ENCODE measurements at regions not wholly inside any gene's neighbourhood (a gene's known extent, or its start where the extent isn't known, plus 50 kb on each side); places are given as distances from the start of the nearest gene placed in this dataset.

DNA sequence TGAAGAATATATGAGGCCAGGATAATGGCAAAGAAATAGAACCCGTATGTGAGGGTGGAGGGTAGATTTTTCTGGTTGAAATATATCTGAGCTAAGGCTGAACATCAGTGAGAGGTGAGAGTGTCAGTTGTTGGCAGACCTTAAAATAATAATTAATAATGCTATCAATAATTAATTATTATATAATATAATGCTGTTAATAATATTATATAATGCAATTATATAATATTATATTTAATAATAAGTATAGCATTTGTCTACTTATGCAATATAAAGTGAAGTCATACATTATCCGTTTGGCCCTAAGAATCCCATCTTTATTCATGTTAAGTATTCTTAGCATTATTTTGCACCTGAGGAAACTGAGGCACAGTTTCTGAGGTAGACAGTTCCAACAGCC, 269.9 kb upstream of the FZD8 start:
- no peak for TF ChIP-seq EZH2phosphoT487 (IDR thresholded peaks at IDR 0.05; ENCODE audit: low read depth)
- TF ChIP-seq, protein P1, sequence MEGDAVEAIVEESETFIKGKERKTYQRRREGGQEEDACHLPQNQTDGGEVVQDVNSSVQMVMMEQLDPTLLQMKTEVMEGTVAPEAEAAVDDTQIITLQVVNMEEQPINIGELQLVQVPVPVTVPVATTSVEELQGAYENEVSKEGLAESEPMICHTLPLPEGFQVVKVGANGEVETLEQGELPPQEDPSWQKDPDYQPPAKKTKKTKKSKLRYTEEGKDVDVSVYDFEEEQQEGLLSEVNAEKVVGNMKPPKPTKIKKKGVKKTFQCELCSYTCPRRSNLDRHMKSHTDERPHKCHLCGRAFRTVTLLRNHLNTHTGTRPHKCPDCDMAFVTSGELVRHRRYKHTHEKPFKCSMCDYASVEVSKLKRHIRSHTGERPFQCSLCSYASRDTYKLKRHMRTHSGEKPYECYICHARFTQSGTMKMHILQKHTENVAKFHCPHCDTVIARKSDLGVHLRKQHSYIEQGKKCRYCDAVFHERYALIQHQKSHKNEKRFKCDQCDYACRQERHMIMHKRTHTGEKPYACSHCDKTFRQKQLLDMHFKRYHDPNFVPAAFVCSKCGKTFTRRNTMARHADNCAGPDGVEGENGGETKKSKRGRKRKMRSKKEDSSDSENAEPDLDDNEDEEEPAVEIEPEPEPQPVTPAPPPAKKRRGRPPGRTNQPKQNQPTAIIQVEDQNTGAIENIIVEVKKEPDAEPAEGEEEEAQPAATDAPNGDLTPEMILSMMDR (IDR thresholded peaks at IDR 0.05; ENCODE audit: low read depth, low read length), result no peak
- Histone ChIP-seq H3K27me3 (ENCODE audit: low read depth, low read length) (no peaks in the 10 kb centered on the region), H4K20me1 (ENCODE audit: insufficient read depth, low read length) (no peaks in the 10 kb centered on the region), H3K4me2 (ENCODE audit: low read length) (no peak overlapping the region), H3K36me3 (replicated peaks; ENCODE audit: low read depth, low read length) (no peaks in the 10 kb centered on the region), H3K4me3 (ENCODE audit: low read length) (no peak overlapping the region), H3K79me2 (ENCODE audit: low read length) (no peaks in the 10 kb centered on the region), H3K27ac (ENCODE audit: low read length) (no peak overlapping the region), H3K9ac (ENCODE audit: low read length) (no peak overlapping the region), H3K4me1 (ENCODE audit: low read length) (peaks cover 6% of the 10 kb centered on the region; the same call in 1 of the 2 replicates), H3K9me3 (ENCODE audit: insufficient read depth, low read length) (no peaks in the 10 kb centered on the region), H2AFZ (ENCODE audit: low read depth, low read length) (no peak overlapping the region)

DNA sequence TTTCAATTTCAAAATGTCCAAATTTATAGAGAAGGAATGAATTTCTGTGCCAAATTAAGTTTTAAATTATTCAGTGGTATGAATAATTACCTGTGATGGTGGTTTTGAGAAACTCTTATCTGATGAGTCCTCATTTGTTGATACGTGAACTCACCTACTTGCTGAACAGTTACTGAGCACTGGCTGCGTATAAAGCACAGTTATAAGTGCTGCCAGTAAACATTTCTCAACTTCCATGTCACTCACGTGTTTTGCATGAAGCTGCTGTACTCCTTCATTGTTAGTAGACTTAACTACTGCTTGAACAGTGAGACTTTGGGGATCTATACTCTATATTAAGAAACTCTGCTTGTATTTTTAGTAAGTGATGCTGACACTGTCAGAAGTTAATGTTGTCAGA, 269.1 kb upstream of the FZD8 start:
- Histone ChIP-seq H3K36me3 (replicated peaks; ENCODE audit: low read depth, low read length) (no peaks in the 10 kb centered on the region), H3K27me3 (ENCODE audit: low read depth, low read length) (no peaks in the 10 kb centered on the region), H3K9ac (ENCODE audit: low read length) (no peak overlapping the region), H4K20me1 (ENCODE audit: insufficient read depth, low read length) (no peaks in the 10 kb centered on the region), H3K27ac (ENCODE audit: low read length) (no peak overlapping the region), H2AFZ (ENCODE audit: low read depth, low read length) (no peak overlapping the region), H3K4me2 (ENCODE audit: low read length) (no peak overlapping the region), H3K4me3 (ENCODE audit: low read length) (no peak overlapping the region), H3K79me2 (ENCODE audit: low read length) (no peaks in the 10 kb centered on the region), H3K4me1 (ENCODE audit: low read length) (peaks cover 6% of the 10 kb centered on the region; the same call in 1 of the 2 replicates), H3K9me3 (ENCODE audit: insufficient read depth, low read length) (no peaks in the 10 kb centered on the region)
- TF ChIP-seq EZH2phosphoT487 (IDR thresholded peaks at IDR 0.05; ENCODE audit: low read depth), result no peak
- TF ChIP-seq, protein P1 (IDR thresholded peaks at IDR 0.05; ENCODE audit: low read depth, low read length), result no peak

DNA sequence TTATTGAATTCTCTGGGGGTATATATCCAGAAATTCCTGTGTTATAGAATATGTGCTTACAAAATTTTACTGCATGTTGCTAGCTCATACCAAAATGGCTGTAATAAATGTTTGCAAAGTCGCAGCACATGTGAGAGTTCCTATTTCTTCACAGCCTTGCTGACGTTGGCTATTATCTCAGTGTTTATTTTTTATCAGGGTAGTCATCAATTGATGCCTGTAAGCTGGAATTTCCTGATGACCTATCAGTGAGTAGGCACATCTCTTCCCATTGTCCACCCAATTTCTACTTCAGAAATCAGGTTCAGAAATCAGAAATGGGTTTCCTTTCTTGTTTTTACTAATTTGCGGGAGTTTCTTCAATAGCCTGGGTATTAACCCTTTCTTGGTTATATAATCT, 268.1 kb upstream of the FZD8 start:
- Histone ChIP-seq H3K9ac (ENCODE audit: low read length) (no peak overlapping the region), H2AFZ (ENCODE audit: low read depth, low read length) (no peak overlapping the region), H3K79me2 (ENCODE audit: low read length) (no peaks in the 10 kb centered on the region), H3K4me2 (ENCODE audit: low read length) (no peak overlapping the region), H3K36me3 (replicated peaks; ENCODE audit: low read depth, low read length) (no peaks in the 10 kb centered on the region), H3K4me1 (ENCODE audit: low read length) (peaks cover 6% of the 10 kb centered on the region; the same call in 1 of the 2 replicates), H4K20me1 (ENCODE audit: insufficient read depth, low read length) (no peaks in the 10 kb centered on the region), H3K4me3 (ENCODE audit: low read length) (no peak overlapping the region), H3K9me3 (ENCODE audit: insufficient read depth, low read length) (no peaks in the 10 kb centered on the region), H3K27me3 (ENCODE audit: low read depth, low read length) (no peaks in the 10 kb centered on the region), H3K27ac (ENCODE audit: low read length) (no peak overlapping the region)
- TF ChIP-seq EZH2phosphoT487 (IDR thresholded peaks at IDR 0.05; ENCODE audit: low read depth), result no peak

DNA sequence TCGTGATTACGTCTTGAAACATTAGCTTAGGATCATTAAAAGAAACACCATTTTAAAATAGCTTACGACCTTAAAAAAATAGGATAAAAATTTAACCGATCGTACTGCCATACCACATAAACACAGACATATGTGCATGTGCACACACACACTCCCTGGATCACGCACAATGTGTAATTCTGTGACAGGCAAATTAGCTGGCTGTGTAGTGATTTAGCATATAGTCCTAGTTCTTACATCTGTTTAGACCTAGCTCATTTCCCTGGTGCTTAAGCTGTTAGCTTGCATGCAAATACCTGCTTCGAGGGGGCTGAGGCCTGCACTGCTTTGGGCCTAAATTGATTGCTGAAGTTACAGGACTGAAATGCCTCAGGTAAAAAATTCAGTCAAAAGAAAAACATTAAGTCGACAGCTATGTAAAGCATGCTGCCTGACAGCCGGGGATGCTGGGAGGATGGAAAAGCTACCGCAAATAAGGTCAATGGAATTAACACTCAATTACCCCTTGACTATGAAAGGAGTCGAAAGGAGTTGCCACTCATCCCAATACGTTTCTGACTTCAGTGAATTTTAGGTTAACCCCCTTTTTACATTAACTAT, 267.1 kb upstream of the FZD8 start:
- no peaks in the 10 kb centered on the region for H3K27me3 ChIP-seq (ENCODE audit: low read depth, low read length)
- no peaks in the 10 kb centered on the region for H3K79me2 ChIP-seq (ENCODE audit: low read length)
- H3K4me1 ChIP-seq (ENCODE audit: low read length), result peaks cover 6% of the 10 kb centered on the region; the same call in 1 of the 2 replicates
- no peak for TF ChIP-seq EZH2phosphoT487 (IDR thresholded peaks at IDR 0.05; ENCODE audit: low read depth)
- TF ChIP-seq, protein P1 (IDR thresholded peaks at IDR 0.05; ENCODE audit: low read depth, low read length), result no peak
- no peak overlapping the region for H3K4me3 ChIP-seq (ENCODE audit: low read length)
- H3K9ac ChIP-seq (ENCODE audit: low read length), result no peak overlapping the region
- H3K27ac ChIP-seq (ENCODE audit: low read length), result no peak overlapping the region
- H3K9me3 ChIP-seq (ENCODE audit: insufficient read depth, low read length), result no peaks in the 10 kb centered on the region
- H3K4me2 ChIP-seq (ENCODE audit: low read length), result no peak overlapping the region
- H4K20me1 ChIP-seq (ENCODE audit: insufficient read depth, low read length), result no peaks in the 10 kb centered on the region
- no peak overlapping the region for H2AFZ ChIP-seq (ENCODE audit: low read depth, low read length)
- H3K36me3 ChIP-seq (replicated peaks; ENCODE audit: low read depth, low read length), result no peaks in the 10 kb centered on the region

Data from OCI-LY3 (cell line).